Type B pancreatic cell (in vitro differentiated cells): ENCODE measurements at regions not wholly inside any gene's neighbourhood (a gene's known extent, or its start where the extent isn't known, plus 50 kb on each side); places are given as distances from the start of the nearest gene placed in this dataset.

Source experiments
- DNase-seq: peaks from one replicate; pipeline ENCODE4 v3.0.0; 2021; ENCODE audit warnings: mixed read lengths; ENCODE audit not compliant: unreplicated experiment; ENCODE audit errors: extremely low spot score
- H3K27ac Mint-ChIP-seq: 2 replicates; pipeline ENCODE4 v1.8.0; 2021; ENCODE audit warnings: mild to moderate bottlenecking, mixed read lengths
- H3K27me3 Mint-ChIP-seq: 2 replicates; pipeline ENCODE4 v1.8.0; 2021; ENCODE audit warnings: mixed read lengths
- H3K36me3 Mint-ChIP-seq: 2 replicates; pipeline ENCODE4 v1.8.0; 2021; ENCODE audit warnings: mixed read lengths
- H3K4me1 Mint-ChIP-seq: one replicate; pipeline ENCODE4 v1.8.0; 2021; ENCODE audit warnings: mixed read lengths; ENCODE audit not compliant: unreplicated experiment
- H3K4me3 Mint-ChIP-seq: 2 replicates; pipeline ENCODE4 v1.8.0; 2021; ENCODE audit warnings: mild to moderate bottlenecking, mixed read lengths
- H3K9me3 Mint-ChIP-seq: 2 replicates; pipeline ENCODE4 v1.8.0; 2021; ENCODE audit warnings: mixed read lengths
- CTCF ChIP-seq: fragments of 200-600 bp; sonication (generic); conservative IDR thresholded peaks from 2 replicates; pipeline ENCODE4 v1.5.0; 2021; ENCODE audit warnings: antibody characterized with exemption, mild to moderate bottlenecking

DNA sequence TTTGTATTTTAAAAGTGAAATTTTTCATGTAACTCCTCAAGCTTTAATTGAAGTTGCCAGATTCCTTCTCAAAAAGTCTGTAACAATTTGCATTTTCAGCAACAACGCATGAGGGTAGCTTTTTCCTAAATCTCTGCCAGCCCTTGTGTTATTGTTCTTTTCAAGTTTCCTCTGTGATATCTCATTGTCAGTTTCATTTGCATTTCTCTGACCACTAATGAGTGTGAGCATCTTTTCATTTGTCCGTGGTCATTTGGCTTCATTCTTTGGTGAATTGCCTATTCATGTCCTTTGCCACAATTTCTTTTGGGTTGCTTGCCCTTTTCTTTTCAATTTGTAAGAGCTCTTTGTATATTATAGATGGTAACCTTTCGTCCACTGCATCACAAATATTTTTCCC is 68.0 kb upstream of the NKD1 start:
- no peak overlapping the region for H3K4me3 Mint-ChIP-seq
- no peak for DNase-seq
- peaks cover 4% of the 10 kb centered on the region for H3K36me3 Mint-ChIP-seq
- no peak for TF ChIP-seq CTCF
- H3K27me3 Mint-ChIP-seq = peaks cover 2% of the 10 kb centered on the region
- peaks cover 8% of the 10 kb centered on the region for H3K9me3 Mint-ChIP-seq
- H3K4me1 Mint-ChIP-seq = peaks cover 14% of the 10 kb centered on the region
- H3K27ac Mint-ChIP-seq = no peak overlapping the region

- TF ChIP-seq CTCF = no peak
- H3K36me3 Mint-ChIP-seq = peaks cover 4% of the 10 kb centered on the region
- no peak overlapping the region for H3K27ac Mint-ChIP-seq
- H3K9me3 Mint-ChIP-seq = peaks cover 8% of the 10 kb centered on the region
- DNase-seq = no peak
- no peaks in the 10 kb centered on the region for H3K27me3 Mint-ChIP-seq
- H3K4me3 Mint-ChIP-seq = no peak overlapping the region
- H3K4me1 Mint-ChIP-seq = peaks cover 14% of the 10 kb centered on the region
These were observed 68.4 kb upstream of the NKD1 start for GRCh38 chr16:50479771-50480170.

- Mint-ChIP-seq H3K36me3 (peaks cover under 1% of the 10 kb centered on the region), H3K27ac (no peak overlapping the region), H3K27me3 (peaks cover 1% of the 10 kb centered on the region), H3K9me3 (peaks cover 1% of the 10 kb centered on the region), H3K4me3 (no peak overlapping the region), H3K4me1 (peaks cover 16% of the 10 kb centered on the region)
- no peak for TF ChIP-seq CTCF
- DNase-seq = no peak
These were observed 69.4 kb upstream of the NKD1 start for GRCh38 chr16:50478773-50479149.

DNA sequence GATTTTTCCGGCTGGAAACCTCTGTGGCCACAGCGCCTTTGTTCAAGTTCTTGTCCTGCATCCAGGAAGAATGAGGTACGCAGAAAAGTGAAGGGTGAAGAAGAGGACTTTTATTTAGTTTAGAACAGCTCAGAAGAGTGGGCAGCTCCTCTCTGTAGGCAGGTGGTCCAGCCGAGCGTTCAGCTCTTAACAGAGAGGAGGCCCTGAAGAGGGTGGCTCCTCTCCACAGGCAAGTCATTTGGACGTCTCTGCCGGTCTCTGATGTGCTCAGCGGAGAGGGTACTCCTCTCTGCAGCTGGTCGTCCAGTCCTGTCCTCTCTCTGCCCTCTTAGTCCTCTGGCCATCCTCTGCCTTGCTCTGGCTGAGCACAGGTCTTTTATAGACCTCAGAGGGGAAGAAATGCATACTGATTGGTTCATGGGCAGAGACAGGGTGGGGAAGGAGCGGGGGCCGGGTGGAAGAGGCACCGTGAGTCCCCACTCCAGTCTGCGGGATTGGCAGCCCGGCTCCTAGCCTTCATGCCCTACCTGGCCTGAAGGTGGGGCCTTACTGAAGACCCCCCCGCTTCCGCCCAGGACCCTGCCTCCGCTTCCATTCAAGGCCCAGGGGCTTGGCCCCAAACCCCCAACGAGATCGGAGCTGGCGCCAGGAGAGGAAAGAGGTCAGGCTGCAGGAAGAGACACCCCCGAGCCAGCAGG is 70.0 kb upstream of the NKD1 start:
- DNase-seq = no peak
- peaks cover 4% of the 10 kb centered on the region for H3K27me3 Mint-ChIP-seq
- no peaks in the 10 kb centered on the region for H3K9me3 Mint-ChIP-seq
- no peaks in the 10 kb centered on the region for H3K36me3 Mint-ChIP-seq
- no peak for TF ChIP-seq CTCF
- peaks cover 18% of the 10 kb centered on the region for H3K4me1 Mint-ChIP-seq
- no peak overlapping the region for H3K27ac Mint-ChIP-seq
- no peak overlapping the region for H3K4me3 Mint-ChIP-seq

- Mint-ChIP-seq H3K4me3 (no peak overlapping the region), H3K4me1 (peaks cover 18% of the 10 kb centered on the region), H3K36me3 (no peaks in the 10 kb centered on the region), H3K27ac (no peak overlapping the region), H3K27me3 (peaks cover 4% of the 10 kb centered on the region), H3K9me3 (peaks cover under 1% of the 10 kb centered on the region)
- no peak for TF ChIP-seq CTCF
- DNase-seq = no peak
These were observed 71.5 kb upstream of the NKD1 start for GRCh38 chr16:50476486-50477255.
